CD14-positive monocyte (primary cell): ENCODE measurements at regions not wholly inside any gene's neighbourhood (a gene's known extent, or its start where the extent isn't known, plus 50 kb on each side); places are given as distances from the start of the nearest gene placed in this dataset.
A peak's percentile ranks its signal among the peaks of the same experiment; 100 is the strongest.

Source experiments
- DNase-seq, 3 donors: peaks; one replicate each; pipeline ENCODE4 v3.0.0-alpha.2; 2011 to 2022
- H2AFZ ChIP-seq: 2 replicates; pipeline ENCODE4 v1.6.0; 2012; ENCODE audit warnings: mild to moderate bottlenecking, low read depth, low read length, inconsistent platforms; ENCODE audit not compliant: insufficient read depth, poor library complexity, severe bottlenecking
- H3K27ac ChIP-seq, 2 donors: 1 replicate in 1 of 2; 2 replicates in 1 of 2; pipeline ENCODE4 v1.5.1; 2012 to 2013; ENCODE audit warnings: low read length in 2 of 2, control low read depth in 1 of 2, inconsistent platforms in 1 of 2, low read depth in 1 of 2, mild to moderate bottlenecking in 1 of 2
- H3K27me3 ChIP-seq, 2 donors: one replicate each; pipeline versions ENCODE4 v1.6.0 to v1.6.1; 2011 to 2013; ENCODE audit warnings: low read length in 2 of 2; ENCODE audit not compliant: control insufficient read depth in 2 of 2, insufficient read depth in 2 of 2
- H3K36me3 ChIP-seq, 2 donors: replicated peaks in 1 of 2; 1 replicate in 1 of 2; 2 replicates in 1 of 2; pipeline versions ENCODE4 v1.5.1 to v1.6.1; 2012 to 2013; ENCODE audit warnings: low read length in 2 of 2, control low read depth in 1 of 2, inconsistent platforms in 1 of 2, mild to moderate bottlenecking in 1 of 2; ENCODE audit not compliant: insufficient read depth in 2 of 2, control insufficient read depth in 1 of 2
- H3K4me1 ChIP-seq, 2 donors: 1 replicate in 1 of 2; 2 replicates in 1 of 2; pipeline versions ENCODE4 v1.5.1 to v1.6.1; 2012 to 2013; ENCODE audit warnings: low read length in 2 of 2, control low read depth in 1 of 2, inconsistent platforms in 1 of 2, mild to moderate bottlenecking in 1 of 2, moderate library complexity in 1 of 2; ENCODE audit not compliant: insufficient read depth in 2 of 2, control insufficient read depth in 1 of 2
- H3K4me2 ChIP-seq: replicated peaks from 2 replicates; pipeline ENCODE3; 2012; ENCODE audit warnings: low read length, moderate library complexity, mild to moderate bottlenecking; ENCODE audit not compliant: poor library complexity, severe bottlenecking; ENCODE audit errors: extremely low read depth
- H3K4me3 ChIP-seq, 3 experiments: fragments of 200-600 bp in 1 of 3; sonication (generic) in 1 of 3; replicated peaks in 1 of 3; 1 replicate in 2 of 3; 2 replicates in 1 of 3; pipeline ENCODE4 v1.5.1; 2011 to 2013; ENCODE audit warnings: low read length in 3 of 3, mild to moderate bottlenecking in 3 of 3, control low read depth in 2 of 3, low read depth in 2 of 3, inconsistent platforms in 1 of 3, moderate library complexity in 1 of 3
- H3K79me2 ChIP-seq: 2 replicates; pipeline ENCODE4 v1.6.0; 2012; ENCODE audit warnings: mild to moderate bottlenecking, control low read depth, inconsistent platforms, low read length, moderate library complexity; ENCODE audit not compliant: insufficient read depth
- H3K9ac ChIP-seq: 2 replicates; pipeline ENCODE4 v1.6.0; 2017; ENCODE audit warnings: low read length, mild to moderate bottlenecking; ENCODE audit not compliant: insufficient read depth, poor library complexity, severe bottlenecking
- H3K9me3 ChIP-seq, 2 donors: replicated peaks in 1 of 2; 1 replicate in 1 of 2; 2 replicates in 1 of 2; pipeline versions ENCODE4 v1.5.1 to v1.6.1; 2012 to 2013; ENCODE audit warnings: low read length in 2 of 2, control low read depth in 1 of 2; ENCODE audit not compliant: control insufficient read depth in 1 of 2, insufficient read depth in 1 of 2
- H4K20me1 ChIP-seq: 2 replicates; pipeline ENCODE4 v1.6.0; 2012; ENCODE audit warnings: mild to moderate bottlenecking, low read length, control low read depth, moderate library complexity; ENCODE audit not compliant: insufficient read depth
- H3K27ac Mint-ChIP-seq, 7 donors: one replicate each; pipeline ENCODE4 v1.8.0; 2020; ENCODE audit warnings: mild to moderate bottlenecking in 7 of 7, mixed read lengths in 7 of 7, moderate library complexity in 6 of 7, inconsistent platforms in 2 of 7
- H3K27me3 Mint-ChIP-seq, 3 donors: one replicate each; pipeline ENCODE4 v1.8.0; 2021 to 2022; ENCODE audit warnings: low read depth in 3 of 3, mild to moderate bottlenecking in 3 of 3, mixed read lengths in 3 of 3, moderate library complexity in 3 of 3, inconsistent platforms in 1 of 3
- H3K36me3 Mint-ChIP-seq, 2 donors: one replicate each; pipeline ENCODE4 v1.8.0; 2020; ENCODE audit warnings: mixed read lengths in 2 of 2, inconsistent platforms in 1 of 2, mild to moderate bottlenecking in 1 of 2
- H3K4me1 Mint-ChIP-seq: one replicate; pipeline ENCODE4 v1.8.0; 2020; ENCODE audit warnings: mild to moderate bottlenecking, mixed read lengths
- H3K4me3 Mint-ChIP-seq, 2 donors: one replicate each; pipeline ENCODE4 v1.8.0; 2020; ENCODE audit warnings: mild to moderate bottlenecking in 2 of 2, mixed read lengths in 2 of 2, moderate library complexity in 1 of 2
- H3K9me3 Mint-ChIP-seq, 7 donors: one replicate each; pipeline ENCODE4 v1.8.0; 2020 to 2022; ENCODE audit warnings: mixed read lengths in 7 of 7, mild to moderate bottlenecking in 6 of 7, moderate library complexity in 6 of 7, inconsistent platforms in 2 of 7
- CTCF ChIP-seq: fragments of 200-600 bp; IDR thresholded peaks from one replicate; pipeline ENCODE4 v1.8.0; 2022; ENCODE audit warnings: antibody characterized with exemption, mild to moderate bottlenecking
- WGBS: methylation state at CpG from one replicate; pipeline ENCODE4 v1.1.5; 2013; ENCODE audit warnings: missing lambda C conversion rate; ENCODE audit not compliant: insufficient coverage; 5-methylcytosine and 5-hydroxymethylcytosine counted together
- intact Hi-C, 2 donors: fragments of 100-400 bp; cut with micrococcal nuclease; formaldehyde crosslinking; loops; one replicate each; pipeline versions ENCODE4 v1.15.0 to v1.15.1; 2023

GRCh38 chr14:34039428-34040047, 88.7 kb upstream of the EGLN3 start:
- H3K27me3 Mint-ChIP-seq: peaks cover 0 to 6% (median 3%) of the 10 kb centered on the region in 3 donors
- 92% methylated on average over 1 of the region's 3 CpGs for WGBS
- no peaks in the 10 kb centered on the region for H3K27me3 ChIP-seq
- H3K27ac Mint-ChIP-seq: no peak overlapping the region
- H3K4me3 ChIP-seq: no peak overlapping the region
- no peak for TF ChIP-seq CTCF
- no peaks in the 10 kb centered on the region for H4K20me1 ChIP-seq
- peaks cover 9 to 12% of the 10 kb centered on the region in 2 donors for H3K4me1 ChIP-seq
- H3K27ac ChIP-seq: no peak overlapping the region
- intact Hi-C loops: no loop called here
- no peak overlapping the region for H3K9ac ChIP-seq
- no peak for DNase-seq
- H3K79me2 ChIP-seq: no peaks in the 10 kb centered on the region
- no peak overlapping the region for H2AFZ ChIP-seq
- H3K4me3 Mint-ChIP-seq: no peak overlapping the region
- no peaks in the 10 kb centered on the region for H3K9me3 Mint-ChIP-seq
- no peaks in the 10 kb centered on the region for H3K9me3 ChIP-seq
- H3K4me2 ChIP-seq: no peak overlapping the region
- no peaks in the 10 kb centered on the region for H3K36me3 Mint-ChIP-seq
- H3K36me3 ChIP-seq: no peaks in the 10 kb centered on the region
- H3K4me1 Mint-ChIP-seq: peaks cover 14% of the 10 kb centered on the region

DNA sequence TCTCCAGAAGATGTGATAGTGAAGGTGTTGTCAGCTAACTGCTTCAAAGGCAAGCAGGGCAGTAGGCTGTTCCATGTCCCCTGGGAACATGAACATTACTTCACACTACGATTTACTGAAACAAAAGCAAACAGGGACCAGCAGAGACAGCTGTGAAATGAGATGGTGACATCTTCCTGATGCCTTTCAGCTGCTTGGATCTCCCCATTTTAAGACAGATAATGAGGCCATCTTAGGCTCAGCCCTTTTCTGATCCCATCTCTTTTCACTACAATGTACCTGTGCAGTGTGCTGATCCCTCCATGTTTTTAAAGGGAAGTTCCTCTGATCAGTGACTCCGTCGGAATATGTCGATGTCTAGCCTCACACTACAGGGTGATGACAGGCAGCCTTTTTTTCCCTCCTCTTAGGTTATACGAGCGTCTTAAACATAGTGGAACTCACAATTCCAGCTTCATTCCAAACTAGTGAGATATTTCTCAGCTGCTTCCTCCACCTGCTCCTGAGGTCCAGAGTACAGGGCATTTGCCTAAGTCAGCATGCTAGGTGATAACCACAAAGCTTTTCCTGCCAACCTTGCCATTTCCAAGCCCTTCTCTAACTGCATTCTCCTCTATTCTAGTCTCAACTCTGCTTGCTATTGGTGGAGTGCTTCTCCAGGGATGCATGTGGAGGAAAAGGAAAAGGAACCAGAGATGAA, 87.6 kb upstream of the EGLN3 start:
- no peak overlapping the region for H3K9ac ChIP-seq
- peaks cover 12% of the 10 kb centered on the region for H3K4me1 Mint-ChIP-seq
- H3K79me2 ChIP-seq: no peaks in the 10 kb centered on the region
- no peaks in the 10 kb centered on the region for H3K9me3 ChIP-seq
- WGBS: 95% methylated on average over 4 of the region's 6 CpGs
- H3K4me3 Mint-ChIP-seq: no peak overlapping the region
- H2AFZ ChIP-seq: no peak overlapping the region
- no peak overlapping the region for H3K4me2 ChIP-seq
- TF ChIP-seq CTCF: no peak
- H3K27ac ChIP-seq: no peak overlapping the region
- H3K4me1 ChIP-seq: peaks cover 9 to 12% of the 10 kb centered on the region in 2 donors
- H3K9me3 Mint-ChIP-seq: peaks cover 0 to 2% (median 0%) of the 10 kb centered on the region in 7 donors
- no peaks in the 10 kb centered on the region for H3K27me3 ChIP-seq
- H3K36me3 ChIP-seq: no peaks in the 10 kb centered on the region
- no peak for DNase-seq
- peaks cover 2 to 7% (median 3%) of the 10 kb centered on the region in 3 donors for H3K27me3 Mint-ChIP-seq
- no peaks in the 10 kb centered on the region for H3K36me3 Mint-ChIP-seq
- H3K4me3 ChIP-seq: no peak overlapping the region
- H3K27ac Mint-ChIP-seq: peak overlapping the region in 1 of 7 donors; percentile 33
- intact Hi-C loops: no loop called here
- H4K20me1 ChIP-seq: no peaks in the 10 kb centered on the region
